ENCODE measurements at regions not wholly inside any gene's neighbourhood (a gene's known extent, or its start where the extent isn't known, plus 50 kb on each side); places are given as distances from the start of the nearest gene placed in this dataset.

GRCh38 chr5:119991625-119992024, 362.3 kb downstream of the FAM170A start:
- TF ChIP-seq CTCF (IDR thresholded peaks at IDR 0.05): no peak
- no peaks in the 10 kb centered on the region for H3K4me1 ChIP-seq
- H3K9me3 ChIP-seq: peaks cover 5% of the 10 kb centered on the region
- no peaks in the 10 kb centered on the region for H3K27me3 ChIP-seq
- ATAC-seq (no peak), DNase-seq (no peak)
- no peaks in the 10 kb centered on the region for H3K36me3 ChIP-seq
- H3K27ac ChIP-seq: no peak overlapping the region
- H3K4me3 ChIP-seq: no peak overlapping the region
- intact Hi-C loops (cut with DNase I): no loop called here

GRCh38 chr5:119996128-119996527, 366.8 kb downstream of the FAM170A start:
- intact Hi-C loops (cut with DNase I): no loop called here
- no peak for TF ChIP-seq CTCF (IDR thresholded peaks at IDR 0.05)
- no peak for ATAC-seq

GRCh38 chr5:120007598-120007997, 378.2 kb downstream of the FAM170A start:
- no peaks in the 10 kb centered on the region for H3K4me1 ChIP-seq

More at GRCh38 chr5:119996128-119996527, 366.8 kb downstream of the FAM170A start:
- Histone ChIP-seq H3K4me1 (no peaks in the 10 kb centered on the region), H3K27me3 (no peaks in the 10 kb centered on the region), H3K36me3 (no peaks in the 10 kb centered on the region), H3K9me3 (no peaks in the 10 kb centered on the region), H3K4me3 (no peak overlapping the region), H3K27ac (no peak overlapping the region)
- no peak for DNase-seq

GRCh38 chr5:120012431-120012830, 383.1 kb downstream of the FAM170A start:
- TF ChIP-seq CTCF (IDR thresholded peaks at IDR 0.05): no peak
- no peaks in the 10 kb centered on the region for H3K9me3 ChIP-seq
- no peak overlapping the region for H3K4me3 ChIP-seq
- DNase-seq: no peak
- no peaks in the 10 kb centered on the region for H3K4me1 ChIP-seq
- intact Hi-C loops (cut with DNase I): no loop called here
- no peaks in the 10 kb centered on the region for H3K27me3 ChIP-seq
- no peaks in the 10 kb centered on the region for H3K36me3 ChIP-seq
- no peak overlapping the region for H3K27ac ChIP-seq
- ATAC-seq: no peak

More at GRCh38 chr5:120007598-120007997, 378.2 kb downstream of the FAM170A start:
- H3K27ac ChIP-seq: no peak overlapping the region
- H3K4me3 ChIP-seq: no peak overlapping the region
- no peaks in the 10 kb centered on the region for H3K27me3 ChIP-seq
- H3K9me3 ChIP-seq: no peaks in the 10 kb centered on the region
- DNase-seq (no peak), ATAC-seq (no peak)
- H3K36me3 ChIP-seq: no peaks in the 10 kb centered on the region
- intact Hi-C loops (cut with DNase I): no loop called here
- TF ChIP-seq CTCF (IDR thresholded peaks at IDR 0.05): no peak

GRCh38 chr5:120014535-120014934, 385.2 kb downstream of the FAM170A start:
- DNase-seq (no peak), ATAC-seq (no peak)
- Histone ChIP-seq H3K9me3 (no peaks in the 10 kb centered on the region), H3K4me3 (no peak overlapping the region), H3K27ac (no peak overlapping the region), H3K4me1 (no peaks in the 10 kb centered on the region), H3K36me3 (no peaks in the 10 kb centered on the region), H3K27me3 (no peaks in the 10 kb centered on the region)
- TF ChIP-seq CTCF (IDR thresholded peaks at IDR 0.05): no peak
- intact Hi-C loops (cut with DNase I): no loop called here

- Histone ChIP-seq H3K4me3 (no peak overlapping the region), H3K4me1 (no peaks in the 10 kb centered on the region), H3K27ac (no peak overlapping the region), H3K36me3 (no peaks in the 10 kb centered on the region), H3K9me3 (no peaks in the 10 kb centered on the region), H3K27me3 (no peaks in the 10 kb centered on the region)
- ATAC-seq: no peak
- intact Hi-C loops (cut with DNase I): no loop called here
- TF ChIP-seq CTCF (IDR thresholded peaks at IDR 0.05): no peak
- no peak for DNase-seq
Measured at GRCh38 chr5:120016717-120017382, 387.5 kb downstream of the FAM170A start.

Measured in upper lobe of right lung (tissue), 1 donor.